SK-N-SH treated with all-trans-retinoic acid at 6 μM for 48 hours (cell line): ENCODE measurements at regions not wholly inside any gene's neighbourhood (a gene's known extent, or its start where the extent isn't known, plus 50 kb on each side); places are given as distances from the start of the nearest gene placed in this dataset.

Experiments used
- ATAC-seq: fragments of 200-7000 bp; cut with Tn5 transposase; 3 replicates; pipeline ENCODE4 v1.9.1; 2020; ENCODE audit warnings: mild to moderate bottlenecking, moderate library complexity
- ARNTL ChIP-seq: fragments of 450-650 bp; formaldehyde crosslinking; IDR thresholded peaks from 2 replicates; pipeline ENCODE4 v1.5.0; 2020; ENCODE audit warnings: low read depth, mild to moderate bottlenecking, moderate library complexity, borderline replicate concordance
- BACH2 ChIP-seq: fragments of 250-450 bp; sonication (Bioruptor Pico); IDR thresholded peaks from 2 replicates; pipeline ENCODE4 v1.9.0; 2021; ENCODE audit warnings: mild to moderate bottlenecking, borderline replicate concordance
- CREB5 ChIP-seq: fragments of 250-450 bp; sonication (Bioruptor Pico); IDR thresholded peaks from 2 replicates; pipeline ENCODE4 v1.5.1; 2020; ENCODE audit warnings: low read depth, mild to moderate bottlenecking, moderate library complexity
- CSDC2 ChIP-seq: fragments of 250-450 bp; sonication (Bioruptor Pico); IDR thresholded peaks from 2 replicates; pipeline ENCODE4 v1.5.0; 2020; ENCODE audit warnings: mild to moderate bottlenecking, moderate library complexity
- CSRNP3 ChIP-seq: fragments of 250-450 bp; sonication (Bioruptor Pico); IDR thresholded peaks from 2 replicates; pipeline ENCODE4 v1.5.1; 2021; ENCODE audit warnings: mild to moderate bottlenecking, moderate library complexity
- ESRRG ChIP-seq: fragments of 250-450 bp; sonication (Bioruptor Pico); IDR thresholded peaks from 2 replicates; pipeline ENCODE4 v1.6.1; 2021; ENCODE audit warnings: mild to moderate bottlenecking
- GLIS3 ChIP-seq: fragments of 250-450 bp; sonication (Bioruptor Pico); IDR thresholded peaks from 2 replicates; pipeline ENCODE4 v1.5.0; 2020; ENCODE audit warnings: mild to moderate bottlenecking, moderate library complexity
- ISL1 ChIP-seq: fragments of 250-450 bp; sonication (Bioruptor Pico); IDR thresholded peaks from 2 replicates; pipeline ENCODE4 v2.1.2; 2022; ENCODE audit warnings: mild to moderate bottlenecking, moderate library complexity
- OSR1 ChIP-seq: fragments of 250-450 bp; sonication (Bioruptor Pico); IDR thresholded peaks from 2 replicates; pipeline ENCODE4 v1.8.0; 2022; ENCODE audit warnings: moderate library complexity, mild to moderate bottlenecking, inconsistent platforms
- PATZ1 ChIP-seq: fragments of 250-450 bp; sonication (Bioruptor Pico); IDR thresholded peaks from 2 replicates; pipeline ENCODE4 v1.8.0; 2020; ENCODE audit warnings: mild to moderate bottlenecking, moderate library complexity, borderline replicate concordance
- POU6F1 ChIP-seq: fragments of 250-450 bp; sonication (Bioruptor Pico); IDR thresholded peaks from 2 replicates; pipeline ENCODE4 v1.8.0; 2021; ENCODE audit warnings: low read depth, mild to moderate bottlenecking, moderate library complexity, borderline replicate concordance
- RARB ChIP-seq: fragments of 250-450 bp; sonication (Bioruptor Pico); IDR thresholded peaks from 2 replicates; pipeline ENCODE4 v1.8.0; 2021; ENCODE audit warnings: mild to moderate bottlenecking, moderate library complexity
- SNAI2 ChIP-seq: fragments of 250-450 bp; sonication (Bioruptor Pico); IDR thresholded peaks from 2 replicates; pipeline ENCODE4 v1.5.0; 2020; ENCODE audit warnings: mild to moderate bottlenecking, moderate library complexity
- TCF4 ChIP-seq: fragments of 250-450 bp; sonication (Bioruptor Pico); IDR thresholded peaks from 2 replicates; pipeline ENCODE4 v1.8.0; 2021; ENCODE audit warnings: mild to moderate bottlenecking, moderate library complexity, borderline replicate concordance
- TOX ChIP-seq: fragments of 250-450 bp; sonication (Bioruptor Pico); IDR thresholded peaks from 2 replicates; pipeline ENCODE4 v1.8.0; 2021; ENCODE audit warnings: mild to moderate bottlenecking, moderate library complexity, borderline replicate concordance
- TSHZ2 ChIP-seq: fragments of 250-450 bp; sonication (Bioruptor Pico); IDR thresholded peaks from 2 replicates; pipeline ENCODE4 v1.5.0; 2020; ENCODE audit warnings: mild to moderate bottlenecking, moderate library complexity
- ZC3H10 ChIP-seq: fragments of 250-450 bp; sonication (Bioruptor Pico); IDR thresholded peaks from 2 replicates; pipeline ENCODE4 v1.5.1; 2021; ENCODE audit warnings: mild to moderate bottlenecking, moderate library complexity
- ZFP3 ChIP-seq: fragments of 250-450 bp; sonication (Bioruptor Pico); IDR thresholded peaks from 2 replicates; pipeline ENCODE4 v1.5.0; 2020; ENCODE audit warnings: mild to moderate bottlenecking, moderate library complexity
- ZFP30 ChIP-seq: fragments of 450-650 bp; formaldehyde crosslinking; IDR thresholded peaks from 2 replicates; pipeline ENCODE4 v1.5.0; 2022; ENCODE audit warnings: mild to moderate bottlenecking, moderate library complexity
- ZNF565 ChIP-seq: fragments of 450-650 bp; formaldehyde crosslinking; conservative IDR thresholded peaks from 2 replicates; pipeline ENCODE4 v1.5.0; 2020; ENCODE audit warnings: low read depth, mild to moderate bottlenecking, moderate library complexity
- ZNF70 ChIP-seq: fragments of 450-650 bp; formaldehyde crosslinking; IDR thresholded peaks from 2 replicates; pipeline ENCODE4 v1.5.0; 2020; ENCODE audit warnings: mild to moderate bottlenecking, moderate library complexity
- ZNF8 ChIP-seq: fragments of 450-650 bp; formaldehyde crosslinking; IDR thresholded peaks from 2 replicates; pipeline ENCODE4 v1.5.0; 2020; ENCODE audit warnings: mild to moderate bottlenecking, moderate library complexity

- no peak for ATAC-seq
- TF ChIP-seq BACH2 (CRISPR knock-in tag) (no peak), POU6F1 (CRISPR knock-in tag) (no peak), CSDC2 (CRISPR knock-in tag) (no peak), SNAI2 (CRISPR knock-in tag) (no peak), ISL1 (CRISPR knock-in tag) (no peak), ZNF8 (CRISPR knock-in tag) (no peak), RARB (CRISPR knock-in tag) (no peak), TCF4 (CRISPR knock-in tag) (no peak), PATZ1 (CRISPR knock-in tag) (no peak), ZFP30 (CRISPR knock-in tag) (no peak), CREB5 (CRISPR knock-in tag) (no peak), ARNTL (CRISPR knock-in tag) (no peak), TOX (CRISPR knock-in tag) (no peak), CSRNP3 (CRISPR knock-in tag) (no peak), ESRRG (CRISPR knock-in tag) (no peak), GLIS3 (no peak), ZC3H10 (no peak), ZNF70 (CRISPR knock-in tag) (no peak)
Measured at GRCh38 chr13:104267206-104267811, 1201.1 kb upstream of the SLC10A2 start.

GRCh38 chr13:104256701-104257100, 1190.5 kb upstream of the SLC10A2 start:
- ATAC-seq = no peak
- no peak for TF ChIP-seq GLIS3
- no peak for TF ChIP-seq TCF4 (CRISPR knock-in tag)
- TF ChIP-seq ZNF70 (CRISPR knock-in tag) = no peak
- TF ChIP-seq CSDC2 (CRISPR knock-in tag) = no peak
- TF ChIP-seq BACH2 (CRISPR knock-in tag) = no peak
- TF ChIP-seq PATZ1 (CRISPR knock-in tag) = no peak
- TF ChIP-seq SNAI2 (CRISPR knock-in tag) = no peak
- no peak for TF ChIP-seq CSRNP3 (CRISPR knock-in tag)
- TF ChIP-seq OSR1 (CRISPR knock-in tag) = no peak
- TF ChIP-seq ZNF565 (CRISPR knock-in tag) = no peak
- TF ChIP-seq ZFP30 (CRISPR knock-in tag) = no peak
- no peak for TF ChIP-seq ZFP3
- TF ChIP-seq ESRRG (CRISPR knock-in tag) = no peak
- TF ChIP-seq TSHZ2 (CRISPR knock-in tag) = no peak
- no peak for TF ChIP-seq ZC3H10
